Activated T-cell treated with anti-CD3 and anti-CD28 coated beads, Interleukin-2, amount 50 U/mL, for 48 hours (primary cell): ENCODE measurements at regions not wholly inside any gene's neighbourhood (a gene's known extent, or its start where the extent isn't known, plus 50 kb on each side); places are given as distances from the start of the nearest gene placed in this dataset.

Experiments used
- DNase-seq, 2 experiments: peaks; one replicate each; pipeline ENCODE4 v3.0.0-alpha.2; 2020

DNA sequence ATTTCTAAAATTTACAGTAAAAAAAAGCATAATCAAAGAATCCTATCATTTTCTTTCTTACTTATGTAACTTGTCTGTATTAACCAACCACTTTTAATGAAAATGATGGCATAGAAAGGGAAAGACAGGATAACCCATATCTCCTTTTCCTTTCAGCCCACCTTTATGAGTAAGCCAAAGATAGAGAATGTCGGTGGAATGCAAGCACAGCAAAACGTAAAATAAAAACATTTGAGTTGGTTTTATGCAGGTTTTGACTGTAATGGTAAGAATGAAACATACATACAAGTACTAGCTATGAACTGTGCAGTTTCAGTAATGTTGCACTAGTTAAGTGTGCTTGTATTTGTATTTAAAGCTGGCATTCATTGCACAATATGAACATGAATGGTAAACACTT is 360.3 kb downstream of the FOXG1 start:
- no peak for DNase-seq

GRCh38 chr14:29140016-29140415 is 373.4 kb downstream of the FOXG1 start:
- no peak for DNase-seq

DNA sequence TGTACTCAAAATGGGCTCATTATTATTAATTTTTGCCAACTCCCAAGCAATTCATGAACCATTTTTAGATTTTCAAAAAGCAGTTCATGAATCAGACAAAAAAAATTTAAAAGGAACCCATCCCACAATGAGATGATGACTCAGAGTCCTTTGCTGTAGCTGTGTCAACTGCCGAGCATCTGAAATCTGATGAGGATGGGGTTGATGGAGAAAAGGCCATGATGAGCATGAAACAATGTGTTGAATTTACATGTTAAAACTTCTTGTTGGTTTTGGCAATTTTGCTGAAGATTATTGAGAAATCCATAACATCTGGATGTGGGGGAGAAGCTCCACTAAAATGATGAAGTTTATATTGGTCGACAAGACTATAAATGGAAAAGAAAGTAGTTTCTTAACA is 378.0 kb downstream of the FOXG1 start:
- no peak for DNase-seq

DNA sequence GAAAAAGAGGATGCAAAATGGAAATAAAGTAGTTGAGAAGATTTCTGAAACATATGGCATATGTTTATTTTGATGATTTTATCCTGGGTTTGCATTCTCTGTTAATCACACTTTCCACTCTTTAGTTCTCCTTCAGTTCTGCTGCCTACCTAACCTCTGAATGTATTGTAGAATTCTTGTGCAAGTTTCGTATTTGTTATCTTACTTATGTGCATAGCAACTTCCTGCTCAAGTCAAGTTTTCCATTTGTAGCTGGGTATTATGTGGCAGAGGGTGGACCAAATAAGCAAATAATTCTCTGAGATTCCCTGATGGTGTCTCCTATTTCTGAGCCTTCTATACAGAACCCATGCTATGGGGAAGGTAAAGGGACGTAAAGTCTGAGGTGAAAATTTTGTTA is 381.6 kb downstream of the FOXG1 start:
- no peak for DNase-seq

DNA sequence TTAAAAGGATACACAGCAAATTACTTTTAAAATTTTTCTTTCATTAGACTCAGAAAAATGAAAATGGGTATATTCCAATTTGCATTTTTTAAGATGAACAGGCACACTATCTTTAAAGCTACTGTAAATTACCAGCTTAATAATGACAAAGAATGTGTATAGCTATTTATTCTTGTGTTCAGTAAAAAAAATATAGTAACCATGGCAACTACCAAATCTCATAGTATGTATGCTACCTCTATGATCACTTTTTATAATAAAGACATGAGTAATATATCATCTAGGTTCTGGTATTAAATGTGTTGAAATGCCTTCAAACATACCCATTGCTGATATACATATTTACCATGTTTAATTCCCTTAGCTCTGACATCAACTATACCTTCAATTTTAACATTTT is 383.2 kb downstream of the FOXG1 start:
- no peak for DNase-seq

GRCh38 chr14:29150659-29151058 is 384.1 kb downstream of the FOXG1 start:
- no peak for DNase-seq

DNA sequence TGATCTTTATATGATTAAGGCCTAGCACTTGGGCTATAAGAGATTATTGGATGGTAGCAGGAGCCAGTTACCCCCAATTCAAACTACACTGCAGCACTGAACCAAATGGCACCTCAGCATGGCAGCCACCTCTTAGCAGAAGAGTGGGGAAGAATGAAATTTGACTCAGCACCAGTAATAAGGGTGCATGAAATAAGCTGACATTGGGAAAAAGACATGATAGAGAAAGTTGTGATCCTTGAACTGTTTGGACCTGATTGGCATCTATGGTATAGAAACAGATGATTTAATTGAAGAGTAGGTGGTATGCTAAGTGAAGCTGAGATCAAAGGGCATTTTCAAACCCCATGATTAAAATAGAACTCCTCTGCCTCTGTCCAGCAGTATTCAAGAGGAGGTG is 389.5 kb downstream of the FOXG1 start:
- DNase-seq, result no peak

DNA sequence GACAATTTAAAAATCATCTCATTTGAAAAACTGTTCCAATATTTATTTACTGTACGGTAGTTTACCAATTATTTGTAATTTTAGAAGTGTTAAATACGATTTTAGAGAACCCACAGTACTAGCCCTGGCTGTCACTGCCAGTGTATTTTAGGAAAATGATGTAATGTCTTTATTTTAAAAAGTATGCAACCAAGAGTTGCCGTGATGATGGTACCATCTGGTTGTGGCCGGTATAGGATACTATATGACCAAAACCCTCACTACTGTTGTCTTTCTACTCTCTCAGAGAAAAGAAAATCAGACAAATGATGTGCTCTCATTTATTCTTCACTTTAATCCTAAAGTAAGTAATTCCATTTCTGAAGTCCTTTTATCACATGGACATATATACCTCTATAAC is 395.0 kb downstream of the FOXG1 start:
- no peak for DNase-seq

GRCh38 chr14:29163109-29163508 is 396.5 kb downstream of the FOXG1 start:
- DNase-seq, result no peak

DNA sequence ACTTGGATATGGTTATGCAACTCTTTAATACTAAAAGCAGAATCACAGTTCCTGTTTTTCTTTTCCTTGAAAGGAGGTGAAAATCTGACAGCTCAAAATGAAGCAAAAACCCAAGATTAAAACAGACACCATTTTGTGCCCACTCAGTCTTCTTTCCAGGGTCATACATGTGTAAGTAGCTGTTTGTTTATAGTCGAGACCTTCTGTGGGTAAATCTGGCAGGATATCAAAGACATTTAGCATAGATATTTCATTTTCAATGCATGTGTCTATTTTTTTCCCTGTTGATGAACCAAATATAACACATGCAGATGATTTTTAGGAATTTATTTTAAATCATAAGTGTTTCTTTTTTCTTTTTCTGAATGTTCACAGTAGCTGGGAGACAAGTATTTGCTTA is 398.8 kb downstream of the FOXG1 start:
- no peak for DNase-seq

DNA sequence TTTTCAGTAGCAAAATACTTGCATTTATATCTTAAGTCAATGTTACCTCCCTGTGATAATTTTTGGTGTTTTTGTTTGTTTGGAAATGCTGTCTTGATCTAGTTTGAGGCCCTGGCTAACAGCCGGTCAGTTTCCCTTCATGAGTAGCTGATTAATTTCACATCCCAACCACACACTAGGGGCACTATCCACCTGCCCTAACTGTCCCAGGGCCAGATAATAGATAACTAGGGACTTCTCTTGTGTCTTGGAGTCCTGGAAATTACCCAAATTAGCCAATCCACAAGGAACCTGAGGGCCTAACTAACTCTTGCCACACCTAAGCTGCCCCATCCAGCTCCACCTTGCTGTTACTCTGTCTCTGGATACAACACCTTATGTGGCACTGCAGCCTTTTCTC is 399.9 kb downstream of the FOXG1 start:
- DNase-seq, result no peak

DNA sequence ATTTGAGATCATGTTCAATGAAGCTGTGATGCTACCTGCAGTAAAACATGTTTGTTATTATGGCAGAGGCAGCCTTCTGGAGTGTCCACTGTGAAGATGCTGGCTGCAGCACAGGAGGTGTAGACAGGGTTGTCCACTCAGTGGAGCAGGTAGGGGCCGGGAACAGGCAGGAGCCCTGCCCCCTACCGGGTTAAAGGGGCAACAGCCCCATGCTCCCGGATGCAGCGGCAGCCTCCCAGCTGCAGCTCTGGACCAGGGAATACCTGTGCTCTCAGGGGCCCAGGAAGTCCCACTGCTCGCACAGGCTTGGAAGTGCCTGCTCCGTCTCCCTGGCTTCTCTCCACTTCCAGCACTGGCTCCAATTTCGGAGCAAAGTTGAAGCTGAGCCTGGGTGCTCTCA is 401.6 kb downstream of the FOXG1 start:
- no peak for DNase-seq

GRCh38 chr14:29169408-29169807 is 402.8 kb downstream of the FOXG1 start:
- DNase-seq, result no peak

DNA sequence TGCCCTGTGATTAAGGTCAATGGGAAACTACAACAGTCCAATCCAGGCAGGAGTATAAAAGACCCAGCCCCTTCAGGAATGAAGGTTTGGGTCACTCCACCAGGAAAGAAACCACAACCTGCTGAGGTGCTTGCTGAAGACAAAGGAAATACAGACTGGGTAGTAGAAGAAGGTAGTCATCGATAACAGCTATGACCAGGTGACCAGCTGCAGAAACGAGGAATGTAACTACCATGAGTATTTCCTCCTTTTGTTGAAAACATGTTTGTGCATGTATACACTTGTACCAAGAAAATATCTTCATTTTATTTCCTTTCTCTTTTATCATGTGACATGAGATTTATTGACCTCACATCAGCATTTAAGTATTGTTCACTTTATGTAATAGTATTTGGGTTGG is 409.1 kb downstream of the FOXG1 start:
- no peak for DNase-seq

GRCh38 chr14:29176876-29177275 is 410.3 kb downstream of the FOXG1 start:
- no peak for DNase-seq

- no peak for DNase-seq
These were observed 412.4 kb downstream of the FOXG1 start for GRCh38 chr14:29178971-29179370.

DNA sequence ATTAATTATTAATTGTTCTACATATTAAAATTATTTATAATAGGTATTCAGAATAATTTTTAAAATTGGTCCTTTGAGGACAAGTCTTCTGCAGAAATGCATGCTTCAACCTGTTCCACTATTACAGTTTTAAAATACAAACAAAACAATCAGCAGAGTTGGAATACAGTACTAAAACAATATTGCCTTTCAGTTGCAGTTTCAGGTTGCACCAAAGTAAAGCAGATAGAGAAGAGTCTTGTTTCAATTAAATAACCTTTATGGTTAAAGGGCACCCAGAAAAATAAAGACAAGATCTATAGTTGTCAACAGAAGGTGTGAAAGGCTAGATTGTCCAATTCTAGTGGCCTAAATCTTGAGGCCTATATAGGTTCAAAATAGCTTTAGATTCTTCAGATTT is 424.5 kb downstream of the FOXG1 start:
- no peak for DNase-seq

DNA sequence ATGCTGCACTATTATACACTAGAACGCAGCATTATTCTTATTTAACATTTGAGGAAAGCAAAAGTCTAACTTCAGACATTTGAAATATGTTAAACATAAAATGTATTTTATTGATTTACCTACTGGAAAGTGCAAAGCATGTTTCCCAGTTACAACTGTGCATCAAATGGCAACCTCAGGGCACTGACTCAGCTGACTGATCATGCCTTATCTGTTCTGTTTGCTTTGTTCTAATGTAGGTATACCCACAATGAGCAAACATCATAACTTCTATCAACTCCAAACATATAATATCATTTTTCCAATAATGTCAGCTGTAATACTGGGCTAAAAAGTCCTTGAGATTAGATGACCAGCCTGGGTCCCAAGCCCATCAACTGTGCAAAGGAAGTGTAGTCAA is 431.0 kb downstream of the FOXG1 start:
- no peak for DNase-seq

DNA sequence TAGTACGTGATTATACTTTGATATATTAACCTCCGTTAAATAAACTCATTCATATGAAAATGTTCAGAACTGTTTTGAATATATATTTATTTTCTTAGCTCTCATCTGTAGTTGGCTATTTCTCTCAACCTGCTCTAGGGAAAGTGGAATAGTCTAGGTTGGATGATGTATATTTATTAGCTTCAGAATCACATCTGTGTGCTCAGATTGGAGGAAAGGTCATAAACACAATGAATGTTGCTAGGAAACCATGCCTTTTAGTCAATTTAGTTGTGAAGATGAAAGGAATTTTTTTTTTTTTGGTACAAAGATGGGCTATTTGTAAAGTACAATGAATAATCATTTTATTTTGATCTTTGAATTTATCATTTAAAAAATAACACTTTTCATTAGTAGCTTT is 439.1 kb downstream of the FOXG1 start:
- DNase-seq, result no peak

DNA sequence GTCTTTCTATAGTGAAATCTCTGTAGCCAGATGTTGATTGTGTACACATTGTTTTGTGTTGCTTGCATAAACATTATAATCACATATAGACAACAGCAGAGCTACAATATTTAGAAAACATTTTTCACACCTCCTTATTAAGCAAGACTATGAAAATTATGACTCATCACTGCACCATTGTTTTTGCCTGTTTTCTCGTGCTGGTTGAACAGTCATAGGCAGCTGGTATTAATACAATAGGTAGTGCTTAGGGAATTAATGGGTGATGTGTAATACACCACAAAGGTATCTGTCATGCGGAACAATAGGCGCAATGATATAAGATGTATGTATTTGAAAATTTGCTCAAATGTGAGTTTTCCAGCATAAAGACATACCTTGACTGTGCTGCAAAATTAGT is 449.3 kb downstream of the FOXG1 start:
- no peak for DNase-seq

- DNase-seq, result no peak
These were observed 450.0 kb downstream of the FOXG1 start for GRCh38 chr14:29216268-29217232.

- no peak for DNase-seq
These were observed 451.3 kb downstream of the FOXG1 start for GRCh38 chr14:29217813-29218450.

GRCh38 chr14:29220072-29220471 is 453.5 kb downstream of the FOXG1 start:
- DNase-seq, result no peak

DNA sequence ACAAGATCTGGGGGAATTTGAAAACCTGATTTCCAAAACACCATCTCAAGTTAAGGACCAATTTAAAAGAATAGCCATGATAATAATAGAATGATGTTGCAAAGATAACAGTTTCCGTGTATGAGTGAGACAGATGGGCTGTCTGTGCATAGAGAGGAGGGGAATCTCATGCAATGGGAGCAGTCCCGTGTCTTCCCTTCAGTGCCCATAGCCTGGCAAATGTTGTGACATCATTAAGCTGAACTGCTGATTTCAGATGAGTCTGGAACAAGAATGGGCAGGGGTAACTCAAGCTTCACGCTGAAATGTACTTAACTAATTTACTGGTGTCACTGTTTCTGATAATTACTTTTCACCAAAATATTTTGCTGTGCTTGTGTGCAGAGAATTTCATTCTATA is 454.0 kb downstream of the FOXG1 start:
- no peak for DNase-seq

DNA sequence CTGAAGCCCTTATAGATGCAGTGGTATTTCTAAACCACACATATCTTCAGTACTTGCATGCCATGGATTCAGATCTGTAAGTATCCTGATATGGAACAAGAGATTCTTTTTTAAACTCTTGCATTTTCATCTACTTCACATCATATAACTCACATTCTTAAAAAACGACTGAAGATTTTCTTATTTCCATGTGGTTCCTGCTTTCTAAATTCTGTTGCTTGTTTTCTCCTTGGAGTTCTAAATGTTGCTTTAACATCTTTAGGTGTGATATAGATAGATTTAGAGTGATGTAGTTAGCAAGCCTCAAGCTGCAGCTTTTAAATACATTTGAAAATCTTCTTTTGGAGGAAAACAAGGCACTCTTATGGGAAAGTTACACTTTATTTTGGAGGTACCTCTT is 455.4 kb downstream of the FOXG1 start:
- DNase-seq, result no peak
